Endothelial cell of umbilical vein (primary cell): ENCODE measurements at regions not wholly inside any gene's neighbourhood (a gene's known extent, or its start where the extent isn't known, plus 50 kb on each side); places are given as distances from the start of the nearest gene placed in this dataset.

ENCODE experiments used
- BruUV-seq: library from RNA; stranded (reverse); fragments of 400-500 nt; replicated peaks from 2 replicates; lab custom pipeline; 2021; lab: Mats Ljungman, UMichigan
- CTCF ChIA-PET: fragments of 300-600, 350-600 bp; sonication (Branson Sonifier 250); formaldehyde crosslinking; loops from one replicate; lab custom pipeline; 2021; ENCODE audit warnings: antibody characterized with exemption, inconsistent platforms; lab: Charles Lee
- POLR2A ChIA-PET: fragments of 300-600, 350-600 bp; sonication (Branson Sonifier 250); formaldehyde crosslinking; loops from one replicate; lab custom pipeline; 2021; ENCODE audit warnings: antibody characterized with exemption, inconsistent platforms; lab: Charles Lee
- DNase-seq: peaks from one replicate; pipeline ENCODE4 v3.0.0-alpha.2; 2011; ENCODE audit warnings: low read depth, low spot score
- FAIRE-seq: peaks from 2 replicates; lab custom pipeline; 2011; peaks lifted over from hg19 to GRCh38; lab: Jason Lieb, UNC
- H2AFZ ChIP-seq: 2 replicates; pipeline ENCODE4 v1.6.0; 2012; ENCODE audit warnings: low read depth, low read length, control low read depth, inconsistent platforms
- H3K27ac ChIP-seq: 2 replicates; pipeline ENCODE4 v1.5.1; 2011; ENCODE audit warnings: low read depth, mild to moderate bottlenecking, control low read depth, low read length, moderate library complexity; ENCODE audit not compliant: insufficient read depth
- H3K27me3 ChIP-seq, 2 experiments: 2 replicates each; pipeline versions ENCODE4 v1.6.0 to v1.6.1; 2011; ENCODE audit warnings: low read length in 2 of 2, mixed read lengths in 1 of 2; ENCODE audit not compliant: control insufficient read depth in 2 of 2, insufficient read depth in 2 of 2
- H3K36me3 ChIP-seq, 2 experiments: 2 replicates in 1 of 2; 3 replicates in 1 of 2; pipeline ENCODE4 v1.5.1; 2011; ENCODE audit warnings: low read length in 2 of 2, mild to moderate bottlenecking in 1 of 2, moderate library complexity in 1 of 2; ENCODE audit not compliant: control insufficient read depth in 2 of 2, insufficient read depth in 2 of 2; ENCODE audit errors: extremely low read depth in 1 of 2
- H3K4me1 ChIP-seq: 3 replicates; pipeline ENCODE4 v1.5.1; 2011; ENCODE audit warnings: mild to moderate bottlenecking, low read length; ENCODE audit not compliant: control insufficient read depth, insufficient read depth; ENCODE audit errors: extremely low read depth
- H3K4me2 ChIP-seq: 2 replicates; pipeline ENCODE4 v1.6.1; 2011; ENCODE audit warnings: low read length, control low read depth, mixed read lengths; ENCODE audit not compliant: insufficient read depth
- H3K4me3 ChIP-seq, 3 experiments: fragments of 200-600 bp in 1 of 3; sonication (generic), shearing (Covaris generic) in 1 of 3; replicated peaks in 1 of 3; 2 replicates each; pipeline ENCODE4 v1.5.1; 2011 to 2016; ENCODE audit warnings: control low read depth in 3 of 3, low read length in 3 of 3, mild to moderate bottlenecking in 2 of 3, inconsistent platforms in 1 of 3, low read depth in 1 of 3, moderate library complexity in 1 of 3; ENCODE audit not compliant: insufficient read depth in 1 of 3
- H3K79me2 ChIP-seq: 2 replicates; pipeline ENCODE4 v1.6.0; 2012; ENCODE audit warnings: low read length, inconsistent platforms; ENCODE audit not compliant: control insufficient read depth, insufficient read depth
- H3K9ac ChIP-seq: replicated peaks from 2 replicates; pipeline ENCODE3; 2011; ENCODE audit warnings: low read length, control low read depth; ENCODE audit not compliant: insufficient read depth; ENCODE audit errors: extremely low read depth
- H3K9me1 ChIP-seq: replicated peaks from 3 replicates; pipeline ENCODE4 v1.6.0; 2011; ENCODE audit warnings: mild to moderate bottlenecking, low read length; ENCODE audit not compliant: control insufficient read depth, insufficient read depth; ENCODE audit errors: extremely low read depth
- H3K9me3 ChIP-seq: replicated peaks from 2 replicates; pipeline ENCODE4 v1.5.1; 2012; ENCODE audit warnings: low read length, inconsistent platforms; ENCODE audit not compliant: control insufficient read depth, insufficient read depth
- H4K20me1 ChIP-seq: replicated peaks from 2 replicates; pipeline ENCODE3; 2011; ENCODE audit warnings: mild to moderate bottlenecking, low read length; ENCODE audit not compliant: control insufficient read depth, insufficient read depth; ENCODE audit errors: extremely low read depth
- EZH2 ChIP-seq: IDR thresholded peaks from 2 replicates; pipeline ENCODE4 v1.6.1; 2012; ENCODE audit warnings: borderline replicate concordance, low read depth, mild to moderate bottlenecking, moderate library complexity, low read length, inconsistent platforms; ENCODE audit not compliant: severe bottlenecking
- FOS ChIP-seq: IDR thresholded peaks from 2 replicates; pipeline ENCODE4 v1.6.1; 2011; ENCODE audit warnings: mild to moderate bottlenecking, low read length, moderate library complexity, borderline replicate concordance; ENCODE audit not compliant: insufficient read depth
- GATA2 ChIP-seq: IDR thresholded peaks from 2 replicates; pipeline ENCODE4 v1.7.0; 2011; ENCODE audit warnings: low read depth, mild to moderate bottlenecking, moderate library complexity, mixed read lengths, low read length; ENCODE audit not compliant: insufficient read length, insufficient read depth
- JUN ChIP-seq: IDR thresholded peaks from 2 replicates; pipeline ENCODE4 v1.6.1; 2011; ENCODE audit warnings: borderline replicate concordance, low read depth; ENCODE audit not compliant: insufficient read length, insufficient read depth
- MYC ChIP-seq: IDR thresholded peaks from one replicate; pipeline ENCODE4 v1.6.1; 2011; ENCODE audit warnings: mild to moderate bottlenecking, low read depth, low read length
- POLR2A ChIP-seq: IDR thresholded peaks from 2 replicates; pipeline ENCODE4 v1.6.1; 2012; ENCODE audit warnings: low read depth, mild to moderate bottlenecking, control low read depth, low read length
- POLR2AphosphoS5 ChIP-seq: IDR thresholded peaks from 2 replicates; pipeline ENCODE4 v1.6.1; 2012; ENCODE audit warnings: low read depth, mild to moderate bottlenecking, control low read depth, low read length, moderate library complexity; ENCODE audit not compliant: insufficient read depth
- dilution Hi-C: fragments of 300-500 bp; cut with MboI; formaldehyde crosslinking; loops from one replicate; pipeline ENCODE4 v1.15.0; 2019; ENCODE audit warnings: low sequenced_read_pairs; ENCODE audit not compliant: extremely low pct_ligation_motif_present
- intact Hi-C: fragments of 100-400 bp; cut with micrococcal nuclease; formaldehyde crosslinking; loops from one replicate; pipeline ENCODE4 v1.10.0; 2022
- TF ChIP-seq, protein P1 (sequence below), 2 donors: IDR thresholded peaks; 1 replicate in 1 of 2; 2 replicates in 1 of 2; pipeline ENCODE4 v1.5.1; 2011; ENCODE audit warnings: low read length in 2 of 2, mild to moderate bottlenecking in 2 of 2, moderate library complexity in 2 of 2, control low read depth in 1 of 2, inconsistent platforms in 1 of 2, low read depth in 1 of 2; ENCODE audit not compliant: insufficient read depth in 1 of 2; ENCODE audit errors: extremely low read depth in 1 of 2
- TF ChIP-seq, protein P2 (sequence below): IDR thresholded peaks from 2 replicates; pipeline ENCODE4 v1.6.1; 2011; ENCODE audit not compliant: insufficient read depth, insufficient read length

DNA sequence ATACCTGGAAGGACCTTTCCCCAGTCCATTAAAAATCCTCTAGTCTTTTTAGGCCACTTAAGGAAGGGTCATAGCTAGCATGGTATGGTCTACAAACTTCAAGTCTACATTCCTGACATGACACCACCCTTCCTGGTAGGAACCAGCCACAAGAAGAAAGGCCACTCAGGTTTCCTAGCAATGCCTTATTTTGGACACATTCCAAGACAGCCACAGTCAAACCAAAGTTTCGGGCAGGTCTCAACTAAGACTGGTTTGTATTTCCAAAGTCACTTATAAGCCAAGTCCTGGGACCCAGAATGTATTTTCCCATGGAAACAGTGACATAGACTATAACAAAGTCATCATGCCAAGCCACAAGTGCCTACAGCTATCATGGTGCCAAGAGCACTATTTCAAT is 50.6 kb upstream of the SLC44A3 start:
- Histone ChIP-seq H3K4me1 (no peaks in the 10 kb centered on the region), H3K36me3 (no peaks in the 10 kb centered on the region), H3K79me2 (no peaks in the 10 kb centered on the region), H3K9ac (no peak overlapping the region), H3K9me1 (no peaks in the 10 kb centered on the region), H4K20me1 (no peaks in the 10 kb centered on the region), H3K4me3 (no peak overlapping the region), H3K27ac (no peak overlapping the region), H3K9me3 (no peaks in the 10 kb centered on the region), H3K27me3 (peaks cover 7 to 8% of the 10 kb centered on the region in 2 experiments), H3K4me2 (no peak overlapping the region), H2AFZ (no peak overlapping the region)
- no TSS peak for BruUV-seq
- POLR2A ChIA-PET, result no interaction called here
- FAIRE-seq, result no peak
- intact Hi-C loops, result no loop called here
- CTCF ChIA-PET, result interaction anchor here (0.5 kb wide), 1 partner anchor 255 kb away, joined by 3 read pairs; no protein-coding TSS in a partner anchor
- TF ChIP-seq FOS (no peak), POLR2A (no peak), EZH2 (no peak), POLR2AphosphoS5 (no peak), MYC (no peak), GATA2 (no peak), JUN (no peak)
- TF ChIP-seq, protein P1, sequence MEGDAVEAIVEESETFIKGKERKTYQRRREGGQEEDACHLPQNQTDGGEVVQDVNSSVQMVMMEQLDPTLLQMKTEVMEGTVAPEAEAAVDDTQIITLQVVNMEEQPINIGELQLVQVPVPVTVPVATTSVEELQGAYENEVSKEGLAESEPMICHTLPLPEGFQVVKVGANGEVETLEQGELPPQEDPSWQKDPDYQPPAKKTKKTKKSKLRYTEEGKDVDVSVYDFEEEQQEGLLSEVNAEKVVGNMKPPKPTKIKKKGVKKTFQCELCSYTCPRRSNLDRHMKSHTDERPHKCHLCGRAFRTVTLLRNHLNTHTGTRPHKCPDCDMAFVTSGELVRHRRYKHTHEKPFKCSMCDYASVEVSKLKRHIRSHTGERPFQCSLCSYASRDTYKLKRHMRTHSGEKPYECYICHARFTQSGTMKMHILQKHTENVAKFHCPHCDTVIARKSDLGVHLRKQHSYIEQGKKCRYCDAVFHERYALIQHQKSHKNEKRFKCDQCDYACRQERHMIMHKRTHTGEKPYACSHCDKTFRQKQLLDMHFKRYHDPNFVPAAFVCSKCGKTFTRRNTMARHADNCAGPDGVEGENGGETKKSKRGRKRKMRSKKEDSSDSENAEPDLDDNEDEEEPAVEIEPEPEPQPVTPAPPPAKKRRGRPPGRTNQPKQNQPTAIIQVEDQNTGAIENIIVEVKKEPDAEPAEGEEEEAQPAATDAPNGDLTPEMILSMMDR (IDR thresholded peaks at IDR 0.05; ENCODE audit: extremely low read depth in 1 of 2, insufficient read depth in 1 of 2, low read depth in 1 of 2, low read length in 2 of 2), result no peak
- TF ChIP-seq, protein P2, sequence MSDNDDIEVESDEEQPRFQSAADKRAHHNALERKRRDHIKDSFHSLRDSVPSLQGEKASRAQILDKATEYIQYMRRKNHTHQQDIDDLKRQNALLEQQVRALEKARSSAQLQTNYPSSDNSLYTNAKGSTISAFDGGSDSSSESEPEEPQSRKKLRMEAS, result no peak
- no peak for DNase-seq
- dilution Hi-C loops, result no loop called here
